HL-60 (cell line): ENCODE measurements at regions not wholly inside any gene's neighbourhood (a gene's known extent, or its start where the extent isn't known, plus 50 kb on each side); places are given as distances from the start of the nearest gene placed in this dataset.

Source experiments
- POLR2AphosphoS5 ChIP-seq: IDR thresholded peaks from 2 replicates; pipeline ENCODE4 v1.6.1; 2012; ENCODE audit warnings: low read depth
- REST ChIP-seq: IDR thresholded peaks from 2 replicates; pipeline ENCODE4 v1.6.1; 2012; ENCODE audit warnings: low read depth; ENCODE audit not compliant: insufficient replicate concordance
- SPI1 ChIP-seq: IDR thresholded peaks from 2 replicates; pipeline ENCODE4 v1.6.1; 2012; ENCODE audit warnings: low read depth, mild to moderate bottlenecking, borderline replicate concordance
- TF ChIP-seq, protein P1 (sequence below): IDR thresholded peaks from one replicate; pipeline ENCODE4 v1.5.1; 2011; ENCODE audit warnings: low read length, control low read depth, inconsistent platforms; ENCODE audit not compliant: insufficient read depth

- TF ChIP-seq, protein P1, sequence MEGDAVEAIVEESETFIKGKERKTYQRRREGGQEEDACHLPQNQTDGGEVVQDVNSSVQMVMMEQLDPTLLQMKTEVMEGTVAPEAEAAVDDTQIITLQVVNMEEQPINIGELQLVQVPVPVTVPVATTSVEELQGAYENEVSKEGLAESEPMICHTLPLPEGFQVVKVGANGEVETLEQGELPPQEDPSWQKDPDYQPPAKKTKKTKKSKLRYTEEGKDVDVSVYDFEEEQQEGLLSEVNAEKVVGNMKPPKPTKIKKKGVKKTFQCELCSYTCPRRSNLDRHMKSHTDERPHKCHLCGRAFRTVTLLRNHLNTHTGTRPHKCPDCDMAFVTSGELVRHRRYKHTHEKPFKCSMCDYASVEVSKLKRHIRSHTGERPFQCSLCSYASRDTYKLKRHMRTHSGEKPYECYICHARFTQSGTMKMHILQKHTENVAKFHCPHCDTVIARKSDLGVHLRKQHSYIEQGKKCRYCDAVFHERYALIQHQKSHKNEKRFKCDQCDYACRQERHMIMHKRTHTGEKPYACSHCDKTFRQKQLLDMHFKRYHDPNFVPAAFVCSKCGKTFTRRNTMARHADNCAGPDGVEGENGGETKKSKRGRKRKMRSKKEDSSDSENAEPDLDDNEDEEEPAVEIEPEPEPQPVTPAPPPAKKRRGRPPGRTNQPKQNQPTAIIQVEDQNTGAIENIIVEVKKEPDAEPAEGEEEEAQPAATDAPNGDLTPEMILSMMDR, result no peak
- TF ChIP-seq POLR2AphosphoS5 (no peak), REST (no peak), SPI1 (no peak)
Observed at GRCh38 chr11:86164106-86164505, 80.4 kb upstream of the EED start.
